ENCODE measurements at regions not wholly inside any gene's neighbourhood (a gene's known extent, or its start where the extent isn't known, plus 50 kb on each side); places are given as distances from the start of the nearest gene placed in this dataset.

- no peak for ATAC-seq
- H3K27me3 ChIP-seq (ENCODE audit: control insufficient read depth, insufficient read depth, low read length) = no peaks in the 10 kb centered on the region
- POLR2A ChIA-PET = no interaction called here
- no peak overlapping the region for H3K4me3 ChIP-seq (ENCODE audit: low read depth in 2 of 2, low read length in 2 of 2)
- H3K9me3 ChIP-seq (ENCODE audit: control insufficient read depth, insufficient read depth, low read depth, low read length) = no peaks in the 10 kb centered on the region
- DNase-seq (ENCODE audit: low read depth, low spot score) = no peak
- no peak overlapping the region for H3K27ac ChIP-seq (ENCODE audit: low read length)
- BruUV-seq (replicated peaks) = no TSS peak
- TF ChIP-seq TCF7L2 (IDR thresholded peaks at IDR 0.05; ENCODE audit: low read depth, low read length) (no peak), CTCF (IDR thresholded peaks at IDR 0.05) (no peak), POLR2AphosphoS5 (IDR thresholded peaks at IDR 0.05; ENCODE audit: low read depth, low read length) (no peak), SIN3A (IDR thresholded peaks at IDR 0.05; ENCODE audit: borderline replicate concordance, insufficient read depth, low read depth, low read length) (no peak)
- TF ChIP-seq, protein P1, sequence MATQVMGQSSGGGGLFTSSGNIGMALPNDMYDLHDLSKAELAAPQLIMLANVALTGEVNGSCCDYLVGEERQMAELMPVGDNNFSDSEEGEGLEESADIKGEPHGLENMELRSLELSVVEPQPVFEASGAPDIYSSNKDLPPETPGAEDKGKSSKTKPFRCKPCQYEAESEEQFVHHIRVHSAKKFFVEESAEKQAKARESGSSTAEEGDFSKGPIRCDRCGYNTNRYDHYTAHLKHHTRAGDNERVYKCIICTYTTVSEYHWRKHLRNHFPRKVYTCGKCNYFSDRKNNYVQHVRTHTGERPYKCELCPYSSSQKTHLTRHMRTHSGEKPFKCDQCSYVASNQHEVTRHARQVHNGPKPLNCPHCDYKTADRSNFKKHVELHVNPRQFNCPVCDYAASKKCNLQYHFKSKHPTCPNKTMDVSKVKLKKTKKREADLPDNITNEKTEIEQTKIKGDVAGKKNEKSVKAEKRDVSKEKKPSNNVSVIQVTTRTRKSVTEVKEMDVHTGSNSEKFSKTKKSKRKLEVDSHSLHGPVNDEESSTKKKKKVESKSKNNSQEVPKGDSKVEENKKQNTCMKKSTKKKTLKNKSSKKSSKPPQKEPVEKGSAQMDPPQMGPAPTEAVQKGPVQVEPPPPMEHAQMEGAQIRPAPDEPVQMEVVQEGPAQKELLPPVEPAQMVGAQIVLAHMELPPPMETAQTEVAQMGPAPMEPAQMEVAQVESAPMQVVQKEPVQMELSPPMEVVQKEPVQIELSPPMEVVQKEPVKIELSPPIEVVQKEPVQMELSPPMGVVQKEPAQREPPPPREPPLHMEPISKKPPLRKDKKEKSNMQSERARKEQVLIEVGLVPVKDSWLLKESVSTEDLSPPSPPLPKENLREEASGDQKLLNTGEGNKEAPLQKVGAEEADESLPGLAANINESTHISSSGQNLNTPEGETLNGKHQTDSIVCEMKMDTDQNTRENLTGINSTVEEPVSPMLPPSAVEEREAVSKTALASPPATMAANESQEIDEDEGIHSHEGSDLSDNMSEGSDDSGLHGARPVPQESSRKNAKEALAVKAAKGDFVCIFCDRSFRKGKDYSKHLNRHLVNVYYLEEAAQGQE (IDR thresholded peaks at IDR 0.05; ENCODE audit: insufficient read depth in 1 of 2, low read depth in 2 of 2, low read length in 1 of 2) = no peak
- H3K36me3 ChIP-seq (ENCODE audit: control insufficient read depth, insufficient read depth, low read length) = no peaks in the 10 kb centered on the region
- in situ Hi-C loops (cut with HindIII; ENCODE audit: low pct_unique_long_range_greater_than_20kb, low sequenced_read_pairs) (no loop called here), intact Hi-C loops (cut with micrococcal nuclease; ENCODE audit: unreplicated experiment) (no loop called here)
- CTCF ChIA-PET = no interaction called here
- no peaks in the 10 kb centered on the region for H3K4me1 ChIP-seq (ENCODE audit: control insufficient read depth, insufficient read depth, low read length)
Observed at GRCh38 chr10:105516511-105516910, 875.4 kb downstream of the SORCS3 start.

DNA sequence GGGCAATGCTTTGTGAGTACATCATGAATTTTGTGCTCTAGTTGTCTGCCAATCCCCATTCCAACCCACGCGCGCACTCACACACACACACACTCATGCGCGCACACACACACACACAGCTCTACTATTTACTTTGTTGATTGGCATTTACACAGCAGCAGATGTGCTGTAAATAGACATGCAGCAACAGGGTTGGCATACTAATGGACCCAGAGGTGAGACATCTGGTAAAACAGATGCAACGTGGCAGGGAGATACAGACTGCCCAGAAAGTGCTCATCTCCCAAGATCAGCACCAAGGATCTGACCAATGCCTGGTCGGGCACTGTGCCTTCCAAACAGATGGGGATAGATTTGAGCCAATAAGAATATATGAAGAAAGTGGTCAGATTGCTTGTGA, 873.0 kb downstream of the SORCS3 start:
- ATAC-seq = no peak
- Histone ChIP-seq H3K27ac (ENCODE audit: low read length) (no peak overlapping the region), H3K9me3 (ENCODE audit: control insufficient read depth, insufficient read depth, low read depth, low read length) (no peaks in the 10 kb centered on the region), H3K4me3 (ENCODE audit: low read depth in 2 of 2, low read length in 2 of 2) (no peak overlapping the region), H3K36me3 (ENCODE audit: control insufficient read depth, insufficient read depth, low read length) (no peaks in the 10 kb centered on the region), H3K27me3 (ENCODE audit: control insufficient read depth, insufficient read depth, low read length) (no peaks in the 10 kb centered on the region), H3K4me1 (ENCODE audit: control insufficient read depth, insufficient read depth, low read length) (no peaks in the 10 kb centered on the region)
- POLR2A ChIA-PET = no interaction called here
- intact Hi-C loops (cut with micrococcal nuclease; ENCODE audit: unreplicated experiment) = no loop called here
- no peak for TF ChIP-seq SIN3A (IDR thresholded peaks at IDR 0.05; ENCODE audit: borderline replicate concordance, insufficient read depth, low read depth, low read length)
- no TSS peak for BruUV-seq (replicated peaks)
- in situ Hi-C loops (cut with HindIII; ENCODE audit: low pct_unique_long_range_greater_than_20kb, low sequenced_read_pairs) = no loop called here
- CTCF ChIA-PET = no interaction called here
- no peak for DNase-seq (ENCODE audit: low read depth, low spot score)

- no peaks in the 10 kb centered on the region for H3K9me3 ChIP-seq (ENCODE audit: control insufficient read depth, insufficient read depth, low read depth, low read length)
- in situ Hi-C loops (cut with HindIII; ENCODE audit: low pct_unique_long_range_greater_than_20kb, low sequenced_read_pairs) (no loop called here), intact Hi-C loops (cut with micrococcal nuclease; ENCODE audit: unreplicated experiment) (no loop called here)
- no peaks in the 10 kb centered on the region for H3K4me1 ChIP-seq (ENCODE audit: control insufficient read depth, insufficient read depth, low read length)
- POLR2A ChIA-PET = no interaction called here
- H3K27ac ChIP-seq (ENCODE audit: low read length) = no peak overlapping the region
- H3K4me3 ChIP-seq (ENCODE audit: low read depth in 2 of 2, low read length in 2 of 2) = no peak overlapping the region
- no peak for TF ChIP-seq SIN3A (IDR thresholded peaks at IDR 0.05; ENCODE audit: borderline replicate concordance, insufficient read depth, low read depth, low read length)
- TF ChIP-seq POLR2AphosphoS5 (IDR thresholded peaks at IDR 0.05; ENCODE audit: low read depth, low read length) = no peak
- no peak for TF ChIP-seq CTCF (IDR thresholded peaks at IDR 0.05)
- TF ChIP-seq, protein P1 (IDR thresholded peaks at IDR 0.05; ENCODE audit: insufficient read depth in 1 of 2, low read depth in 2 of 2, low read length in 1 of 2) = no peak
- TF ChIP-seq TCF7L2 (IDR thresholded peaks at IDR 0.05; ENCODE audit: low read depth, low read length) = no peak
- ATAC-seq = no peak
- CTCF ChIA-PET = no interaction called here
- H3K36me3 ChIP-seq (ENCODE audit: control insufficient read depth, insufficient read depth, low read length) = no peaks in the 10 kb centered on the region
- no peaks in the 10 kb centered on the region for H3K27me3 ChIP-seq (ENCODE audit: control insufficient read depth, insufficient read depth, low read length)
- no TSS peak for BruUV-seq (replicated peaks)
- no peak for DNase-seq (ENCODE audit: low read depth, low spot score)
Observed at GRCh38 chr10:105509517-105509916, 868.4 kb downstream of the SORCS3 start.

Data from Panc1 (cell line).